GM23338 (cell line): ENCODE measurements at regions not wholly inside any gene's neighbourhood (a gene's known extent, or its start where the extent isn't known, plus 50 kb on each side); places are given as distances from the start of the nearest gene placed in this dataset.
A peak's percentile ranks its signal among the peaks of the same experiment; 100 is the strongest.

Experiments
- ATAC-seq: fragments of 200-7000 bp; cut with Tn5 transposase; 3 replicates; pipeline ENCODE4 v1.9.1; 2020
- DNase-seq: peaks from one replicate; pipeline ENCODE4 v3.0.0-alpha.2; 2015; ENCODE audit warnings: low spot score
- H2AFZ ChIP-seq: fragments of 200-600 bp; sonication (generic); 2 replicates; pipeline ENCODE4 v1.8.0; 2016; ENCODE audit warnings: antibody characterized with exemption, mild to moderate bottlenecking, moderate library complexity
- H3F3A ChIP-seq: fragments of 200-600 bp; sonication (generic); replicated peaks from 2 replicates; pipeline ENCODE4 v1.8.0; 2017; ENCODE audit warnings: antibody characterized with exemption, mixed run types, low read depth
- H3K27ac ChIP-seq: fragments of 200-600 bp; sonication (generic); 2 replicates; pipeline ENCODE4 v1.6.1; 2016; ENCODE audit warnings: low read depth
- H3K27me3 ChIP-seq: fragments of 200-600 bp; sonication (generic); 2 replicates; pipeline ENCODE4 v1.8.0; 2016; ENCODE audit warnings: mild to moderate bottlenecking, mixed run types, moderate library complexity; ENCODE audit not compliant: insufficient read depth
- H3K36me3 ChIP-seq: fragments of 200-600 bp; sonication (generic); 2 replicates; pipeline ENCODE4 v1.8.0; 2016; ENCODE audit warnings: mild to moderate bottlenecking; ENCODE audit not compliant: insufficient read depth
- H3K4me1 ChIP-seq: fragments of 200-600 bp; sonication (generic); 2 replicates; pipeline ENCODE4 v1.8.0; 2016; ENCODE audit warnings: mild to moderate bottlenecking, moderate library complexity; ENCODE audit not compliant: insufficient read depth
- H3K4me2 ChIP-seq: fragments of 200-600 bp; sonication (generic); 2 replicates; pipeline ENCODE4 v1.7.1; 2017; ENCODE audit warnings: mixed run types
- H3K4me3 ChIP-seq: fragments of 200-600 bp; sonication (generic); 2 replicates; pipeline ENCODE4 v1.6.1; 2016; ENCODE audit warnings: mixed run types
- H3K79me2 ChIP-seq: fragments of 200-600 bp; sonication (generic); replicated peaks from 2 replicates; pipeline ENCODE4 v1.8.0; 2017; ENCODE audit warnings: mild to moderate bottlenecking; ENCODE audit not compliant: insufficient read depth
- H3K9me2 ChIP-seq: fragments of 200-600 bp; sonication (generic); 2 replicates; pipeline ENCODE4 v1.8.0; 2017; ENCODE audit not compliant: insufficient read depth
- H4K20me1 ChIP-seq: fragments of 200-600 bp; sonication (generic); replicated peaks from 2 replicates; pipeline ENCODE4 v1.8.0; 2017; ENCODE audit warnings: mild to moderate bottlenecking; ENCODE audit not compliant: insufficient read depth
- H3K27ac Mint-ChIP-seq: 2 replicates; pipeline ENCODE4 v1.8.0; 2020; ENCODE audit warnings: inconsistent platforms, mild to moderate bottlenecking, moderate library complexity, mixed read lengths
- H3K27me3 Mint-ChIP-seq: 3 replicates; pipeline ENCODE4 v1.8.0; 2022; ENCODE audit warnings: low read depth, mild to moderate bottlenecking, moderate library complexity, mixed read lengths, inconsistent platforms; ENCODE audit not compliant: insufficient read depth, poor library complexity
- H3K36me3 Mint-ChIP-seq: 3 replicates; pipeline ENCODE4 v1.8.0; 2021; ENCODE audit warnings: low read depth, mild to moderate bottlenecking, inconsistent platforms, moderate library complexity, mixed read lengths
- H3K4me1 Mint-ChIP-seq: 3 replicates; pipeline ENCODE4 v1.8.0; 2020; ENCODE audit warnings: mild to moderate bottlenecking, inconsistent platforms, mixed read lengths
- H3K4me3 Mint-ChIP-seq: 3 replicates; pipeline ENCODE4 v1.8.0; 2021; ENCODE audit warnings: moderate library complexity, mild to moderate bottlenecking, inconsistent platforms, mixed read lengths
- H3K9me3 Mint-ChIP-seq: 3 replicates; pipeline ENCODE4 v1.8.0; 2020; ENCODE audit warnings: moderate library complexity, mild to moderate bottlenecking, inconsistent platforms, mixed read lengths
- CTCF ChIP-seq, 2 experiments: fragments of 200-600 bp in 1 of 2; sonication (generic) in 1 of 2; conservative IDR thresholded peaks; 2 replicates each; pipeline versions ENCODE4 v1.5.1 to v1.6.1; 2016 to 2017; ENCODE audit warnings: antibody characterized with exemption in 2 of 2, low read depth in 2 of 2, mild to moderate bottlenecking in 2 of 2, moderate library complexity in 1 of 2
- JUNB ChIP-seq: IDR thresholded peaks from one replicate; pipeline ENCODE4 v1.6.1; 2016; ENCODE audit warnings: antibody characterized with exemption; ENCODE audit not compliant: unreplicated experiment
- NANOG ChIP-seq: IDR thresholded peaks from 2 replicates; pipeline ENCODE4 v1.6.1; 2016; ENCODE audit warnings: antibody characterized with exemption, borderline replicate concordance
- POLR2AphosphoS5 ChIP-seq: IDR thresholded peaks from 2 replicates; pipeline ENCODE4 v1.6.1; 2016; ENCODE audit warnings: antibody characterized with exemption, low read depth
- REST ChIP-seq: IDR thresholded peaks from one replicate; pipeline ENCODE4 v1.6.1; 2018; ENCODE audit warnings: antibody characterized with exemption; ENCODE audit not compliant: unreplicated experiment
- ZNF114 ChIP-seq: fragments of 250-450 bp; sonication (Bioruptor Pico); IDR thresholded peaks from 2 replicates; pipeline ENCODE4 v1.5.0; 2020; ENCODE audit warnings: mild to moderate bottlenecking, moderate library complexity
- ZNF331 ChIP-seq: fragments of 250-450 bp; sonication (Bioruptor Pico); IDR thresholded peaks from 2 replicates; pipeline ENCODE4 v1.5.0; 2020; ENCODE audit warnings: low read depth, mild to moderate bottlenecking, moderate library complexity
- TF ChIP-seq, protein P1 (sequence below): IDR thresholded peaks from 2 replicates; pipeline ENCODE4 v1.6.1; 2016; ENCODE audit warnings: antibody characterized with exemption
- TF ChIP-seq, protein P2 (sequence below): fragments of 250-450 bp; sonication (Bioruptor Pico); IDR thresholded peaks from 2 replicates; pipeline ENCODE4 v1.5.0; 2020; ENCODE audit warnings: mild to moderate bottlenecking, moderate library complexity

DNA sequence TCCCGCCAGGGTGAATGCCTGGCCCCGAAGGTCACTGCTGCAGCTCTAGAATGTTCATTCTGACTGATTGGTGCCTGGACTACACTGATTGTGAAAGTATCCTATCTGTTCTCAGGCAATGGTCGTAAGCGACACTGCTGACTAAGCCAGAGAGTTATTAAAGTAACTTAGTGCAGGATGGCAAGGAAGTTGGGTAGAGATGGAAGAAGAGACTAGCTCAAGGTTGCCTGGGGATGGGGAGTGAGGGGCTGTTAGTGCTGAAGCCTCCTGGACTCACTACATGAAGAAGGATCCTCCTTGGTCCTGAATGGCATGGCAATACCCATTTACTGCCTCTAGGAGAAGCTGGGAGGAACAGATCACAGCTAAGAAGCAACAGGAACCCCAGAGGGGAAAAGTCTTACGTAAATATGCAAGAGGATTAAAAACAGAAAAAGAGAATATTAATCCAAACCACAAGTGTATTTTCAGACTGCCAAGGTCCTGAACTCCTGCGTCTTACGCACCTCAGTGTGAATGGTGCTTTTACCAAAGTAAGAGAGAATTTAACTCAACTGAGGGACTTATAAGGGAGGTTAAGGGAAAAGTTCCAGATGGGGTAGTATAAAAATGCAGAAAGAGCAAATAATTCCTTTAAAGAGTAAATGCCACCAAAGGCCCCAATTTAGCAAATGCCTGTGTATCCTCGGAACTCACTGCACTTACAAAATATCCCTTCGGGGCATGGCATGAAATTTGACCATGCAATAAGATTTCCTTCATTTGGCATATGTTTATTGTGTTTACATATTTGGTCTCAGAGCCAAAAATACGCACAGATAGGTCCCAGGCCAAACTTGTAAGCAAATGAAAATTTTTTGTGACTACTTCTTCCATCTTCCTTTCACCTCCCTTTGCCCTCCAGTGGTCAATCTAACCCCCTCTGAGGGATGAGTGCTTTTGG lies 64.0 kb upstream of the DGKG start:
- H3K4me3 ChIP-seq, result no peak overlapping the region
- H3K4me2 ChIP-seq, result no peak overlapping the region
- H4K20me1 ChIP-seq, result no peaks in the 10 kb centered on the region
- H3K9me2 ChIP-seq, result no peaks in the 10 kb centered on the region
- no peaks in the 10 kb centered on the region for H3K36me3 ChIP-seq
- Mint-ChIP-seq H3K36me3 (no peaks in the 10 kb centered on the region), H3K4me3 (no peak overlapping the region), H3K27ac (no peak overlapping the region), H3K4me1 (peaks cover 22% of the 10 kb centered on the region), H3K9me3 (no peaks in the 10 kb centered on the region), H3K27me3 (peaks cover 4% of the 10 kb centered on the region)
- peak; percentile 68 for DNase-seq
- no peaks in the 10 kb centered on the region for H3F3A ChIP-seq
- H3K79me2 ChIP-seq, result no peaks in the 10 kb centered on the region
- 0 out of 2 replicates have a peak overlapping the region, but pooled peaks have one; percentile 9 for H2AFZ ChIP-seq
- H3K4me1 ChIP-seq, result peaks cover 8% of the 10 kb centered on the region; the same call in 1 of the 2 replicates
- TF ChIP-seq REST (no peak), ZNF331 (CRISPR knock-in tag) (no peak), CTCF (conservative IDR thresholded peaks at IDR 0.05; ENCODE audit: low read depth in 2 of 2) (peak; percentile 21 to 31; a peak in 3 of 4 replicates), ZNF114 (CRISPR knock-in tag) (no peak), JUNB (no peak), NANOG (no peak), POLR2AphosphoS5 (no peak)
- TF ChIP-seq, protein P1, sequence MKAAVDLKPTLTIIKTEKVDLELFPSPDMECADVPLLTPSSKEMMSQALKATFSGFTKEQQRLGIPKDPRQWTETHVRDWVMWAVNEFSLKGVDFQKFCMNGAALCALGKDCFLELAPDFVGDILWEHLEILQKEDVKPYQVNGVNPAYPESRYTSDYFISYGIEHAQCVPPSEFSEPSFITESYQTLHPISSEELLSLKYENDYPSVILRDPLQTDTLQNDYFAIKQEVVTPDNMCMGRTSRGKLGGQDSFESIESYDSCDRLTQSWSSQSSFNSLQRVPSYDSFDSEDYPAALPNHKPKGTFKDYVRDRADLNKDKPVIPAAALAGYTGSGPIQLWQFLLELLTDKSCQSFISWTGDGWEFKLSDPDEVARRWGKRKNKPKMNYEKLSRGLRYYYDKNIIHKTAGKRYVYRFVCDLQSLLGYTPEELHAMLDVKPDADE, result no peak
- TF ChIP-seq, protein P2, sequence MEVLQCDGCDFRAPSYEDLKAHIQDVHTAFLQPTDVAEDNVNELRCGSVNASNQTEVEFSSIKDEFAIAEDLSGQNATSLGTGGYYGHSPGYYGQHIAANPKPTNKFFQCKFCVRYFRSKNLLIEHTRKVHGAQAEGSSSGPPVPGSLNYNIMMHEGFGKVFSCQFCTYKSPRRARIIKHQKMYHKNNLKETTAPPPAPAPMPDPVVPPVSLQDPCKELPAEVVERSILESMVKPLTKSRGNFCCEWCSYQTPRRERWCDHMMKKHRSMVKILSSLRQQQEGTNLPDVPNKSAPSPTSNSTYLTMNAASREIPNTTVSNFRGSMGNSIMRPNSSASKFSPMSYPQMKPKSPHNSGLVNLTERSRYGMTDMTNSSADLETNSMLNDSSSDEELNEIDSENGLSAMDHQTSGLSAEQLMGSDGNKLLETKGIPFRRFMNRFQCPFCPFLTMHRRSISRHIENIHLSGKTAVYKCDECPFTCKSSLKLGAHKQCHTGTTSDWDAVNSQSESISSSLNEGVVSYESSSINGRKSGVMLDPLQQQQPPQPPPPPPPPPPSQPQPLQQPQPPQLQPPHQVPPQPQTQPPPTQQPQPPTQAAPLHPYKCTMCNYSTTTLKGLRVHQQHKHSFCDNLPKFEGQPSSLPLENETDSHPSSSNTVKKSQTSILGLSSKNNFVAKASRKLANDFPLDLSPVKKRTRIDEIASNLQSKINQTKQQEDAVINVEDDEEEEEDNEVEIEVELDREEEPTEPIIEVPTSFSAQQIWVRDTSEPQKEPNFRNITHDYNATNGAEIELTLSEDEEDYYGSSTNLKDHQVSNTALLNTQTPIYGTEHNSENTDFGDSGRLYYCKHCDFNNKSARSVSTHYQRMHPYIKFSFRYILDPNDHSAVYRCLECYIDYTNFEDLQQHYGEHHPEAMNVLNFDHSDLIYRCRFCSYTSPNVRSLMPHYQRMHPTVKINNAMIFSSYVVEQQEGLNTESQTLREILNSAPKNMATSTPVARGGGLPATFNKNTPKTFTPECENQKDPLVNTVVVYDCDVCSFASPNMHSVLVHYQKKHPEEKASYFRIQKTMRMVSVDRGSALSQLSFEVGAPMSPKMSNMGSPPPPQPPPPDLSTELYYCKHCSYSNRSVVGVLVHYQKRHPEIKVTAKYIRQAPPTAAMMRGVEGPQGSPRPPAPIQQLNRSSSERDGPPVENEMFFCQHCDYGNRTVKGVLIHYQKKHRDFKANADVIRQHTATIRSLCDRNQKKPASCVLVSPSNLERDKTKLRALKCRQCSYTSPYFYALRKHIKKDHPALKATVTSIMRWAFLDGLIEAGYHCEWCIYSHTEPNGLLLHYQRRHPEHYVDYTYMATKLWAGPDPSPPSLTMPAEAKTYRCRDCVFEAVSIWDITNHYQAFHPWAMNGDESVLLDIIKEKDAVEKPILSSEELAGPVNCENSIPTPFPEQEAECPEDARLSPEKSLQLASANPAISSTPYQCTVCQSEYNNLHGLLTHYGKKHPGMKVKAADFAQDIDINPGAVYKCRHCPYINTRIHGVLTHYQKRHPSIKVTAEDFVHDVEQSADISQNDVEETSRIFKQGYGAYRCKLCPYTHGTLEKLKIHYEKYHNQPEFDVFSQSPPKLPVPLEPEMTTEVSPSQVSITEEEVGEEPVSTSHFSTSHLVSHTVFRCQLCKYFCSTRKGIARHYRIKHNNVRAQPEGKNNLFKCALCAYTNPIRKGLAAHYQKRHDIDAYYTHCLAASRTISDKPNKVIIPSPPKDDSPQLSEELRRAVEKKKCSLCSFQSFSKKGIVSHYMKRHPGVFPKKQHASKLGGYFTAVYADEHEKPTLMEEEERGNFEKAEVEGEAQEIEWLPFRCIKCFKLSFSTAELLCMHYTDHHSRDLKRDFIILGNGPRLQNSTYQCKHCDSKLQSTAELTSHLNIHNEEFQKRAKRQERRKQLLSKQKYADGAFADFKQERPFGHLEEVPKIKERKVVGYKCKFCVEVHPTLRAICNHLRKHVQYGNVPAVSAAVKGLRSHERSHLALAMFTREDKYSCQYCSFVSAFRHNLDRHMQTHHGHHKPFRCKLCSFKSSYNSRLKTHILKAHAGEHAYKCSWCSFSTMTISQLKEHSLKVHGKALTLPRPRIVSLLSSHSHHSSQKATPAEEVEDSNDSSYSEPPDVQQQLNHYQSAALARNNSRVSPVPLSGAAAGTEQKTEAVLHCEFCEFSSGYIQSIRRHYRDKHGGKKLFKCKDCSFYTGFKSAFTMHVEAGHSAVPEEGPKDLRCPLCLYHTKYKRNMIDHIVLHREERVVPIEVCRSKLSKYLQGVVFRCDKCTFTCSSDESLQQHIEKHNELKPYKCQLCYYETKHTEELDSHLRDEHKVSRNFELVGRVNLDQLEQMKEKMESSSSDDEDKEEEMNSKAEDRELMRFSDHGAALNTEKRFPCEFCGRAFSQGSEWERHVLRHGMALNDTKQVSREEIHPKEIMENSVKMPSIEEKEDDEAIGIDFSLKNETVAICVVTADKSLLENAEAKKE (CRISPR knock-in tag), result peak; percentile 34; the same call in 1 of the 2 replicates
- peak; percentile 91 for ATAC-seq
- no peak overlapping the region for H3K27ac ChIP-seq
- no peaks in the 10 kb centered on the region for H3K27me3 ChIP-seq
